ENCODE measurements at regions not wholly inside any gene's neighbourhood (a gene's known extent, or its start where the extent isn't known, plus 50 kb on each side); places are given as distances from the start of the nearest gene placed in this dataset.

DNA sequence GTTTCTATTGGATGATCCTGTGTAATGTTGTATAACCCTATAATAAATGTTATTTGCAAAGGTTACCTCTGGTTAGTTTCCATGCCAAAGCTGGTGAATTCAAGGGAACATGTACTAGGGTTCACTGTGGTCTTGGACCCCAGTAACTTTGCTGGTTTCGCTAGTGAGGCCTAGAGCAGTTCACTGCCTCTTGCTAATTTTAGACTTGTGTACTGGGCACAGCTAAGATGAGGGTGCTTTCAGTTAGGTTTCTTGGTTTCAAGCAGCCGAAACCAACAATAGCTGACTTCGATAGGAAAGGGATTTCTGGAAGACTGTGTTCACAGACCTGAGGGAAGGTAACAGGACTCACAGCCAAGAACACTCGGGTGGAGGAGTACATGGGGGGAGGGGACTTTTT, 215.5 kb upstream of the BCOR start:
- DNase-seq (ENCODE audit: low spot score): no peak

- no peak for DNase-seq (ENCODE audit: low spot score)
These were observed 212.7 kb upstream of the BCOR start for GRCh38 chrX:40310447-40310846.

DNA sequence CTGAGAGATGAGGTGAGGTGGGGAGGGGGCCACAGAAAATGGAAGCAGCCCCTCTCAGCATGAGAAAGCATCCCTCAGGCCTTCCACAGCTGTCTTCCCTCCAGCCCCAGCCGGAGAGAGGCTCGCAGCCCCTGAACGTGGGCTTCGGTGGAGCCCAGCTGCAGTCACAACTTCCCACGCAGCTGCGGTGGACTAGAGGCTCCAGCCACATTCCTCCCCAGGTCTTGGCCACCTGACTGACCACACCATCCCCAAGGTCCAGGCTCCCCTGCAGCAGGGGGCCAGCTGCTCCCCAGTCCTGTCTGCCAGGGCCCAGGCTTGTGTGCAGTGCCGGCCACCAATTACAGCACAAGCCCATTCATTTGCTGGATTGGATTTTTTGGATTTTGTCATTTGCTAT, 212.3 kb upstream of the BCOR start:
- no peak for DNase-seq (ENCODE audit: low spot score)

- no peak for DNase-seq (ENCODE audit: low spot score)
These were observed 210.1 kb upstream of the BCOR start for GRCh38 chrX:40307871-40308270.

DNA sequence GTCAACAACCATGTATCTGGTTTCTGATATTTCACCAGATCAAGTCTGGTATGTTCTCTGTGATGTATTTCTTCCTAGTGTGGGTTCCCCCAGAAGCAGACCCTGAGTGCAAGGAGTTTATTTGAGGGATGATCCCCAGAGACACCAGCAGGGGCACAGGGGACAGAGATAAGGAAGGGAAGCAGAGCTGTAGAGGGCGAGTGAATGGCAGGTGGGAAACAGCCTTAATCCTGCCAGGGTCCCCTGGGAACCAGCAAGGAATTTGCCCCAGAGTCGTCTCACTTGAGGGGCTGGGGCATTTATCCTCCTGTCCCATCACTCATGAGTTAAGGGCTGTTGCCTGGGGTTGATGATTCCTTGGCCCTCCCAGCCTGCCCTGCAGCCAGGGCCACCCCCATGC, 206.4 kb upstream of the BCOR start:
- no peak for DNase-seq (ENCODE audit: low spot score)

DNA sequence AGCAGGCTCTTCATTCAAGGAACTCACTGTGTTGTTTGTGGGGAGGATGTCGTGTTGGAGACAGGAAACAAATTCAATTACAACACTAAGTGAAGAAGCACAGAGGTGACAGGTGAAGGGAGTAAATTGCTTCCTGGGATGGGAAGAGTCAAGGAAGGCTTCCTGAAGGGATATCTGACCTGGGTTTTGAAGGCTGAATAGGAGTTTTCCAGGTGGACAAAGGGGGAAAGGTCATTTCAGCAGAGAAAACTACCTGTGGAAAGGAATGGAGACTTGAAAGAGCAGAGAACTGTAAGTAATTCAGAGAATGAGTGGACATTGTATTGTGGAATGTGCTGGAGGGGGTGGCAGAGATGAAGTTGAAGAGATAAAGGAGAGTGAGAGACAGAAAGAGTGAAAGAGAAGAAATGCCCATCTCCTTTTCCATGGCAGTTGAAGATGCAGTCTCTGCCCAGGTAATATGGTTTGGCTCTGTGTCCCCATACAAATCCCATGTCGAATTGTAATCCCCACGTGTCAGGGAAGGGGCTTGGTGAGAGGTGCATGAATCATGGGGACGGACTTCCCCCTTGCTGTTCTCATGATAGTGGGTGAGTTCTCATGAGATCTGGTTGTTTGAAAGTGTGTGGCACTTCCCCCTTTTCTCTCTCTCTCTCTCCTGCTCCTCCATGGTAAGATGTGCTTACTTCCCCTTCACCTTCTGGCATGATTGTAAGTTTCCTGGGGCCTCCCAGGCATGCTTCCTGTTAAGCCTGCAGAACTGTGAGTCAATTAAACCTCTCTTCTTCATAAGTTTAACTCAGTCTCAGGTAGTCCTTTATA, 205.7 kb upstream of the BCOR start:
- no peak for DNase-seq (ENCODE audit: low spot score)

GRCh38 chrX:40300286-40300890, 202.6 kb upstream of the BCOR start:
- peak; percentile 66 for DNase-seq (ENCODE audit: low spot score)

DNA sequence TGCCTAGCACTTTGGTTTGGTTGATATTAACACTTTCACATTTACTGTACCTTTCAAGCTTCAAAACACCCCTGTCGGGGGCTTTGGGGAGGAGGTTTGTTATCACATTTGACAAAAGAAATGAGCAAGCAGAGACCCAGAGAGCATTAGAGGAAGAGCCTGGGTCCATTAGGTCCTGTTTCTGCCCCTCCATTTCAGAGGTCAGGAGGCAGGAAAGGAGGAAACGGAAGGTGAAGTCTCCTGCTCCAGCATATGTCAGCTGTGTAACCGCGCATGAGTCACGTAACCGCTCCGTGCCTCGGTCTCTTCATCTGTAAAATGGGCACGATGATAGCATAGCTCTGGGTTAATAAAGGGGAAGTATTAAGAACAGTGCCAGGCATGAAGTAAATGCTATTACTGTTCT, 201.9 kb upstream of the BCOR start:
- no peak for DNase-seq (ENCODE audit: low spot score)

DNA sequence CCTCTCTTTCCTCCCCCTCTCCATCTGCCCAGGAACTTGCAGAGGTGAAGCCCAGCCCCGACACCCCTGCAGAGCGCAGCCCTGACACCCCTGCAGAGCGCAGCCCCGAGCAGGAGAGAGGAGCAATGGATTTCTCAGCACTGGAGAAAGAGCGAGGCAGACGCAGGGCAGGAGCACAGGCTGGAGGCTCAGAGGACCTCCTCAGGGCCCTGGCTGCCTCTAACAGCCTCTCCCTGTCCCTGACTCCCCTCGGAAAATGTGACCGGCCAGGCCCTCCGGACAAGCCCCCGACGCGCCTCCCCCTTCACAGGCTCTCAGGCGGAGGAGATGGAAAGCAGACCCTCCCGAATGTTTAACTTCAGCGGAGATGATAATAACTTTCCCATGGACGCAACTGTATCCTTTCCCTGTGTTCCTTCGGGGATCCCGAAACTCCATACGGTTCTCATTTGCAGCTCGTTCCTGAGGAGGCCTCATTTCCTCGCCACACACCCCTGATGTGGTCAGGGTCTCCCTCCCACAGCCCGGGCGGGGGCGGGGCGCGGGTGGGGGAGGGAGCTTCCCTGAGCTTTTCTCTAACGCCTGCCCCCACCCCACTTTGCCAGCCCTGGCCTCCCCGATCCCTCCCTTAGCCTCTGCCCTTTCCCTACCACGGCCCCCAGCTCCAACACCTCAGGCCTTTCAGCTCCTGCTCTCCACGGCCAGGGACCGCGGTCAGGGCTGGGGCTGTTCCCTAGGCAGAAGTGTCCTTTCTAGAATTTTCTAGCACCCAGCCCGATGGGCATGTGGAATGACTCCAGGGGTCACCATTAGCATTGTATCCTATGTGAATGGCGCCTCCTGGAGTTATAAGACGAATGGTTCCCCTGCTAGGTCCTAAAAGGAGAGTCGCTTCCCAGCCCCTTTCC, 201.1 kb upstream of the BCOR start:
- DNase-seq (ENCODE audit: low spot score): peak; percentile 54

GRCh38 chrX:40298069-40298468, 200.3 kb upstream of the BCOR start:
- DNase-seq (ENCODE audit: low spot score): peak; percentile 50

- DNase-seq (ENCODE audit: low spot score): no peak
These were observed 193.8 kb upstream of the BCOR start for GRCh38 chrX:40291553-40291952.

- no peak for DNase-seq (ENCODE audit: low spot score)
These were observed 192.8 kb upstream of the BCOR start for GRCh38 chrX:40290517-40290916.

DNA sequence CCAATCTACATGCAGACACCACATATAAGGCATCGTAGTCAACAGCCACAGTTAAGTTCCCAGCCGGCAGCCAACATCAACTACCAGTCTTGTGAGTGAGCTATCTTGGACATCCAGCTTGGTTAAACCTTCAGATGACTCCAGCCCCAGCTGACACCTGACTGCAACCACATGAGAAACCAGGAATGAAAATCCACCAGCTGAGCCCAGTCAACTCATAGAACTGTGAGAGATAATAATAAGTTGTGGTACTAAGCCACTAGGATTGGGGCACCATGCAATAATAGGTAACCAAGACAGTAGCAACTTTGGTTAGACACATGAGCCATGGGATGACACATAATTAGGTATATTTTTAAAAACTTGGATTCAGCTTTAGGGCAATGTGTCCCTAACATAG, 188.1 kb upstream of the BCOR start:
- no peak for DNase-seq (ENCODE audit: low spot score)

- DNase-seq (ENCODE audit: low spot score): no peak
These were observed 187.1 kb upstream of the BCOR start for GRCh38 chrX:40284852-40285251.

GRCh38 chrX:40283981-40284380, 186.2 kb upstream of the BCOR start:
- DNase-seq (ENCODE audit: low spot score): no peak

DNA sequence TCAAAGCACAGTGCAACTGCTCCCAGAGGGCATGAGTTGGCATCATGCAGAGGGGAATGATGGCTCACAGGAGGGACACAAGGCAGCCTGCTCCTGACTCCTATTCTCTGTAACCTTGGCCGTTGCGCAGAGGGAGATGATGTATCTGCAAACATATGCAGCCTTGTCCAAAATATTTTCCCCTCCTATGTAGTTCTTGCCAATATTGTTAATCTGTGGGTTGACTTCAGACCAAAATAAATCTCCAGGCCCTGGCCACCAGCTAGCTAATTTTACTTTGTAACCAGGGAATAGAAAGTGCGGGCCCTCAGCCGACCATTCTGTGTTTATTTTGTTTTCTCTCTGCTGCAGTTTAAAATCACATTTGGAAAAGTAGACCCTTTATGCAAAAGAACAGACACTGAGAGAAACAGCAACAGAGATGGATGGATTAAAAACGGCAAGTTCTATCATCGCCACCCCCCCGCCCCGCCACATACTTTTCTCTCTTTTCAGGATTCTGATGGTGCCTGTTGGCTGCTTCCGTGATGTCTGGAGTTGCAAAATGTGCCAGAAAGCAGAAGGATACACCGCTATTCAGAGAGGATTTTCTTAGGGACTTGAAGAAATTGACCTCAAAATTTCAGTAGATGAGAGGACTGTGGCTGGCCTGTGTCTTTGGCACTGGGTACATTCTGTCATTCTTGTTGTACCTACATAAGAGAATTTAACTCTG, 185.3 kb upstream of the BCOR start:
- DNase-seq (ENCODE audit: low spot score): no peak

DNA sequence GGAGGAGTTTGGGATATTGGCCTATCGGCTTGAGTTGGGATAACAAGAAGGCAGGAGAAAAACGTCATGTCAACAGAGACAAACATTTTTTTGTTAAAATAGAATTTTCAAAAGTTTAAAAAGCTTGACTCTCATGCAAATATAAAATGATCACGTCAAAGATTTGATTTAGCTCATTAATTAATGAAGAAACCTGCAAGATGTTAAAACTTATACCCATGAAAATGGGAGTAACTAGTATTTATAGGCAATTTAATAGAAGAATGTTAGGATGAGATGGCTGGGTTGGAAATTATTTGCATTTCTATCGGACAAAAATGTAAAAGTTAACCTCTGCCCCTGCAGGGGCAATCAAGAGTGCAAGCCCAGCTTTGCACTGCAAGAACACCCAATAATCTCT, 184.6 kb upstream of the BCOR start:
- DNase-seq (ENCODE audit: low spot score): no peak

DNA sequence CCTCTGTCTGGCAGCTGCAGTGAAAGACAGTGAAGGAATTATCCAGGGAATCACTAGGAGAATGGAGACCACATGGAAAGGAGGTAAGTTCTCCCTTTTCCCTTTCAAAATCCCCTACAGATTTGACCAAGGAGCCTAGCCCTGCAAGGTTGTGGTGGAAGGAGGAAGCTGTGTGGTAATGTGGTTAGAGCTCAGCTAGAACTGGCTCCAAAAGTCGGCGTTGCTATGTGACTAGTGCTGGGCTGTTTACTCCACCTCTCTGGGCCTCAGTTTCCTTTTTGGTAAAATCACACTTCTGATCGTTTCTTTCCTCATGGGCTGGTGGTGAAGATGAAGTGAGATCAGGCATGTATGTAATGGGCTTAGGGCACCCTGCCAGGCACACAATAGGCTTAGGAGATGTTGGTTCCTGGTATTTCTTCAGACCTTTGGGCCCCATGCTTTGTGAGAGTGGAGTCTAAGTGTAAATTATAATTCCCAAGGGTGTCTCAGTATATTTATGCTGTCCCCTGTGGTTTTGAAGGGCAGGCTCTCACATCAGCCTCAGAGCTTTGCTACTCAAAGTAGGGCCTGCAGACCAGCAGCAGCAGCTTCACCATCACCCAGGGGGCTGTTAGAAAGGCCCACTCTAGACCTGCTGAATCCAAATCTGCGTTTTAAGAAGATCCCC, 183.7 kb upstream of the BCOR start:
- no peak for DNase-seq (ENCODE audit: low spot score)

DNA sequence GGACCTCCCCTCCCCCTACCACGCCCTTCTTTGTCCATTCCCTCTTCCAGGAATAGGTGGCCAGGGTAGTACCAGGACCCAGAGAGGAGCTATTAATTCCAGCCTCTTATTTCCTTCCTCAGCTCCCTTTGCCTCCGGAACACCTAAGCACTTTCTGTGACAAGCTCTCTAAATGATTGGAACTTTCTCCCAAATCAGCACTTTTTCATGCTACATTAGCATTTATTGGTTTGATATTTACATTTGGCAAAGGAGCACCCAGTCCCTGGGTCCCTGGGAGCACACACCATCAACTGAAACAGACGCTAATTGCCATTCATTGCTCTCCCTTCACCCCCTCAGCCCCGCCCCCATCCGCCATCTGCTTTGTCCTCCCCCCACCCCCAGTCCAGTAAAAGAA, 182.0 kb upstream of the BCOR start:
- DNase-seq (ENCODE audit: low spot score): no peak

DNA sequence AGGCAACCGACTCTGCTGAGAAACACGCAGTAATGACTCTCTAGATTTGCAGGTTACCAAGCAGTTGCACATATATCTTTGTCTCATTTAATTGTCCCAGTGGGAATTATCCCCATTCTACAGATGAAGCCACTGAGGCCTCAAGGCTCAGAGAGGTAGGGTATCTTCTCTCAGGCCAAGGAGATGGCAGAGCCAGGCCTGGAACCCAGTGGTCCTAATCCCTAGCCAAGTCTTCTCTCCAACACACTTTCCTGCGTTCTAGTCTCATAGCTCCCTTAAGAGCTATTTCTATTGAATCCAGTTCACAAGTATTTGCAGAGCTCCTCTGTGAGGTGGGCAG, 181.3 kb upstream of the BCOR start:
- no peak for DNase-seq (ENCODE audit: low spot score)

DNA sequence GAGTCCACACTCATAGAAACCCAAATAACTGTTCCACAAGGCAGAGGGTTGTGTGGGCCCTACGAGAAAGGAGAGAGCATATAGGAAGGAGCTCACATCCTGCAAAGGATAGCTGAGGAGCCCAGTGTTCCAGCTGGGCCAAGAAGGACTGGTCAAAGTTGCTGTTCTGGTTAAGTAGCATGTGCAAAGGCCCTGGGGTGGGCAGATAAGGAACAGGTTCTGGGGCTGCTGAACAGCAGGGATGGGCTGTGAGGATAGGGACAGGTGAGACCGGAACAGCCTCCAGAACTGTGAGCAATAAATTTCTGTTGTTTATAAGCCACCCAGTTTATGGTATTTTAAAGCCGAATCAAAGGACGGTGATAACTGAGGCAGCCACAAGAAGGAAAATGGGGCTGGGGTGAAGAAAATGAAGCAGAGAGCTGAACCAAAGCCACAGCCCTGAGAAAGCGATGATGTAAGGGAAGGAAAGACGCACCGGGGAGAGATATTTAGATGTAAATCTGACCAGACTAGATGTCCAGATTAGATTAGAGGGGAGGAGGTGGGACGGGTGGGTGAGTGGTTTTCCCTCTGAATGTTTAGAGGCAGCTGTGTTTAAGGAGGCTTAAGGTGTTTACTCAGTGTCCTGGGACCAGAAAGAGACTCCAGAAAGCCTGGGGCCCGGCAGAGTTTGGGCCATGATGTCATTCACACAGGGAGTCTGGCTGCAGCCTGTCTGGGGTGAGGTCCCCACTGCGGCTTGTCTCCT, 180.8 kb upstream of the BCOR start:
- DNase-seq (ENCODE audit: low spot score): no peak

All from ecto neural progenitor cell (in vitro differentiated cells).